ENCODE measurements at regions not wholly inside any gene's neighbourhood (a gene's known extent, or its start where the extent isn't known, plus 50 kb on each side); places are given as distances from the start of the nearest gene placed in this dataset.
"Not testable (repeated sequence)": the region's sequence is repeated elsewhere in the genome, so short reads cannot be mapped to it uniquely, and the experiment has no call there.

DNA sequence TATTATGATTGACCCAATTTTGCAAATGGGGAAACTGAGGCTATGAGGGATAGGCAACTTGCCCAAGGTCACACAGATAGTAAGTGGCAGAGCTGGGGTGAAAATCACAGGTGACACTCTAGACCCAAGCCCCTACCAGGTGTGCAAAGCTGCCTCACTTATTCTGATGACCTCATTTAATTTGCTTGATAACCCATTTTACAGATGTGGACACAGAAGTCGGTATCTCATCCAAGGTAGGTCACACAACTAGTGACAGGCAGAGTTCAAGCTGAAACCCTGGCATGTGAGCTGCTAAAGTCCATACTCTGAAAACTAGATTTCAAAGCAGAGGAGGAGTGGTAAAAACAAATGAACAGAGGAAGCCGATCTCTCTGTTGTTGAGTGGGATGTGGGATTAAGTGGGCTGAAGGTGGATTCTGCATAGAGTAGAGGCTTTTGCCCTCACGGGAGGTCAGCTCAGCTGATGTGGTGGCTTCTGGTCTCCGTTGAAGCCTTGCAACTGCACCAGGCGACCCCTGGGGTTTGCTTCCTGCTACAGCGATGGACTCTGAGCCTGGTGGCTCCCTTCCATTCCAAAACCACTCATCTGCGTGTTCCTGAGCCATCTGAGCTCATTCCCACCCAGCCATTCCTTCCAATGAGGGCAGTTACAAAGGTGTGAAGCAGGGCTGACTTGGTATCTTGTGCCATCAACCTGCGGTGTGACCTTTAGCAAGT is 164.3 kb upstream of the FHL2 start:
- DNase-seq, result no peak

DNA sequence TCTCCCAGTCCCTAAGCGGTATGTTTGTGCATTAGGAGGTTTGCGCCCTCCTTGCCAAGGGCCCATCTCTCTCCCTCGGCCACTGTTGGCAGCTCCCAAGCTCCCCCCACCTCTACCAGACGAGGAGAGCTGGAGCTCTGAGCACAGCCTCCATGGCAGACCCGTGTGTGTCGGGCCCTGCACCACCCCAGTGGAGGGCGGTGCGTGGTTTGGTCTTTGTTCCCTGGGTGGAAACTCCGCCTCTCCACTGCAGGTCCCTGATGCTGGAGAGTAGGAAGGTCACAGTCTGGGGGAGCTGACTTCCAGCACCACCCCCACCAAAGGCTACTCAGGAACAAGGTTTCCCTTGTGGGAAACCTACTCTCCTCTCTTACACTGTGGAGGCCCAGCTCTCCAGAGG is 162.6 kb upstream of the FHL2 start:
- no peak for DNase-seq

DNA sequence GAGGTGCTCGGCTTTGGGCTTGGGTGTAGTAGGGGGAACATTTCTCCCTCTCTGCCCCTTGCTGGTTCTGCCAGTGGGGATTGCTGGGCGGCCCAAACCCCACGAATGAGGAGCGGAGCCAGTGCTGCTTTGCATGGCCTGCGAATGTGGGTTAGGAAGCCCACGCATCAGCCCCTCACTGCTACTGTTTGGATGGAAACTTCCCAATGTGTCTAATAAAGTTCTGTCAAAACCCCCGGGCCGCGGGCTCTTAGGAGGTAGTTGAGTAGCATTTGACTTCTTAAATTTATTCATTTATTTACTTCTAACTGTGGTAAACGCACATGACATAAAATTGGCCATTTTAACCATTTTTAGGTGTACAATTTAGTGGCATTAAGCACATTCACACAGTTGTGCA is 161.3 kb upstream of the FHL2 start:
- DNase-seq, result no peak

DNA sequence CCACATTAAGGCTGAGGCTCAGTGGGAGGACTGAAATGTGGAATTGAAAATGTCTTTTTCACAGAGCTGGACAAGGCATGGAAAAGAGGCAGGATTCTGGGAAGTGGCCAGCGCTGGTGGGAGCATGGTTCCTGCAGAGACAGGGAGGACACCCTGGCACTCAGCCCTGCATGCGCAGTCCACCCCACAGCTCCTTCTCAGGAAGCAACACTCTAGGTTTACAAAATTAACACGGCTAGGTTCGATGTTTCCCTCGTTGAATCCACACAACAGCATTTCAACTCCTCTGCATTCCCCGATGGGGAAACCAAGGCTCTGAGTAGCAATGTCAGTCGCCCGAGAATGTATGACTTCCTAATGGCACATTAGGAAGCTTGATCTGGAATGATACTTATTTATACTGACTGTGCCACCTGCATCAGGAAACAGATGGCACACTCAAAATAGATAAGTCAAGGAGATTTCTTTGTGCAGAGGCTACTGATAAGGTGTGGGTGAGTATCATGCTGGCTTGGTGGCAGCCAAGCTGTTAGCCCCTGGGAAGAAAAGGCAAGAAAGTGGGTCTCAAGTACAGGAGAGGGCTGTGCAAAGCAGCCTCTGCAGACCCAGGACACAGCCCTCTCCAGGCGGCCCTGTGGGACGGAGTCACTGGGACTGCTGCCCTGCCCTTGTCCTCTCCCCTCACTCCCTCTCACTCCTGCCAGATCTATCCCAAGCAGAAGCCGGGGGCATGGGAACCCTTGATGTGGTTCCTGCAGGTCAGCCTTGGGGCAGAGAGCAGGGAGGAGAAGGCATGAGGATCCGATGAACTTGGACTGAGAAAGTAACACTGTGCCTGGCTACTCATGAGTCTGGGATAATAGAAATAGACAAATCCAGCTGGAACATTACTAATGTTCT is 158.4 kb upstream of the FHL2 start:
- DNase-seq, result no peak

DNA sequence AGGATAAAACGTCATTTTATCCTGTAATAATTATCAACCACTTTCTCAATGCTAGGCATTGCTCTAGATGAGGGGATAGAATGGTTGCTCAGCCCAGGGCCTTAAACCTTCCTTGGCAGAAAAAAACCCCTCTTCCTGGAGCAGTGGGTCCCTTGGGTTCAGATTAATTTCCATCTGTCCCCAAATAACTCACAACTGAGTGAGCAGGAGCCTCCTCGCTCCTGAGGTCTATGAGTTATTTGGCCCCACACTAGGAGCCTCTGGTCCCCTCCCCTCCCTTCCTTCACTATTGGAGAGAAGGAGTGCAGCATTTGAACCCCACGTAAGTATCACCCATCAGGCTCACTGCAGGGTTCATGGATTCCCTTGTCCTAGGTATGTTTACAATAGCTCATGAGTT is 157.5 kb upstream of the FHL2 start:
- no peak for DNase-seq

DNA sequence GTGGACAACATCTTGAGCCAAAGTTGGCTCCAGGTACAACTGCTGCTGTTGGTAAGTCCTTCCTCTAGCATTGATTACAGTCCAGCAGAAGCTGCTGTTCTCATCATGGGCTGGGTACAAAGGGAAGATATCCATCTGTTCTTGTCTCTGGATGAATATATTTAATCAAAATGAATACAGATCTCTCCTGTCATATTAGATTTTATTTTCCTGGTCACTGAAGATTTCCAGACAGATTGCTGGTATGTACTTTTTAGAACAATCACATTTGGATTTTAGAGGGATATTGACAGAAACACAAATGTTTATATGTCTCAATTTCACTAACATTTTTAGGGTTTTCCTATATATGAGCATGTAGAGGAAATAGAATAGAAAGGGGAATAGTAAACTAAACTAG is 155.4 kb upstream of the FHL2 start:
- DNase-seq, result no peak

DNA sequence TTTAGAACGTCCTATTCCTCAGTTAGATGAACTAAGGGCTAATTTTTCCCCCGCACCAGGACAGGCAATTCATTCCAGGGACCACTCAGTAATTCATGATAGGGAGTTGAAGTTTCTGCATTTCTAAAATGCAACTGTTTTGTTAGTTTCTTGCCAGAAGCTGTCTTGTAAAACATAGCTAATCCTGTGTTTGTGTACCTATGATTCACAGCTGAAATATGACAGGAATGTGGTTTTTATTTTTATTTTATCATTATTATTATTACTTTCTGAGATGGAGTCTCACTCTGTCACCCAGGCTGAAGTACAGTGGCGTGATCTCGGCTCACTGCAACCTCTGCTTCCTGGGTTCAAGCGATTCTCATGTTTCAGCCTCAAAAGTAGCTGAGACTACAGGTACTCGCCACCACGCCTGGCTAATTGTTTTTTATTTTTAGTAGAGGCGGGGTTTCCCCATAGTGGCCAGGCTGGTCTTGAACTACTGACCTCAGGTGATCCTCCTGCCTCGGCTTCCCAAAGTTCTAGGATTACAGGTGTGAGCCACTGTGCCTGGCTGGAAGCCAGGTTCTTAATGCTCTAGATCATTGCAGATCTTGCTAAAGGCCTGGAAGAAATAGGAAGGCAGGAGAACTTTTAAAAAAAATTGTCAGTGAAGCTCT is 154.8 kb upstream of the FHL2 start:
- DNase-seq, result no peak

DNA sequence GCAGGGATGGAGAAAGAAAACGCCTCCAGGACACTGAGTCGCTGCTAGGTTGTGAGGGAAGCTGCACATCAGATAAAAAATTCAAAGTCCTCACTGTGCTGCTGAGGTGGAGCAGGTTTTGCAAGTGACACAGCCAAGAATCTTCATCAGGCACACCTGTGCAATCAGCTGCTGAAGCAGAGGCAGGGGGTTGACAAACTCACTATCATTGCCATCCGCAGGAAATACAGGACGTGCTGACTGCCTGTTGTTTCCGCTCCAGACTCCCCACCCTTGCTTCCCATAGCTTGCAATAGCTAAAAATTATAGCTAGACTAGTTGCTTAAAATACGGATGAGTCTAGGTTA is 147.8 kb upstream of the FHL2 start:
- no peak for DNase-seq

DNA sequence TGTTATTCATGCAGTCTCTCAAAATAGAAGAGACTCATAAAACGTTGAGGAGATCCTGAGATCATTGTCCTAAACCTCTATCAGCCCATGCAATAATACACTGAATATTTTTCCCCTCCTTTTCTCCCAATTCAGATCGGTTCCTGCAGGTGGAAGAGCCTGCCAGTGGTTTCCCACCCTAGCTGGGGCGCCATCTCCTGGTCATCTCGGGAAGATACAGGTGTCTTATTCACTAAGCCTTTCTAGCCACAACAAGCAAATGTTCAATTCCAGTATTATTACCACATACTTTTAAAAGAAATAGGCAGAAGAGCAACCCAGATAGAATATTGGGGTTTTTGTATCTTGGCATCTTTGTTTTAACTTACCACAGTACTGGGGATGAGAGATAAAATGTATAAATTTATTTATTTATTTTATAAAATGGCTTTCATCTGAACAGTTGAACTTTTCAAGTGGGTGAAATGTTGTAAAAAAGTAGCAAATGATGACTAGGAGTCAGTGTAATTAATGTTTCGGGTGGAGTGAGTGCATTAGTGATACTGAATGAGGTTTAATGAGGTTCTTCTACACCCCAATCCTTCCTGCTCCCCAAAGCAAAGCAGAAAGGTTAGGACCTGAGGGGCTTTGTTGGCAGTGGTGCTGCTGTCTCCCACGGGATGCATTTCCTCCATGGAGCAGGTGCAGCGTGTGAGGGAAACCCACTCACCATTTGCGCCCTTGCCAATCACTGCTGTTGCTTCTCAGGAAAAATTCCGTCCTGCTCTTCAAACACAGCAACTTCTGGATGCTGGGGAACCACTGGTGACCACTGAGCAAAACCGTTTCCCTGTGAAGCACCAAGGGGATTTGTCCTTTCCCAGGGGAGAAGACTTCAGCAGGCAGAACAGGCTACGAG is 147.1 kb upstream of the FHL2 start:
- peak; percentile 80 for DNase-seq

DNA sequence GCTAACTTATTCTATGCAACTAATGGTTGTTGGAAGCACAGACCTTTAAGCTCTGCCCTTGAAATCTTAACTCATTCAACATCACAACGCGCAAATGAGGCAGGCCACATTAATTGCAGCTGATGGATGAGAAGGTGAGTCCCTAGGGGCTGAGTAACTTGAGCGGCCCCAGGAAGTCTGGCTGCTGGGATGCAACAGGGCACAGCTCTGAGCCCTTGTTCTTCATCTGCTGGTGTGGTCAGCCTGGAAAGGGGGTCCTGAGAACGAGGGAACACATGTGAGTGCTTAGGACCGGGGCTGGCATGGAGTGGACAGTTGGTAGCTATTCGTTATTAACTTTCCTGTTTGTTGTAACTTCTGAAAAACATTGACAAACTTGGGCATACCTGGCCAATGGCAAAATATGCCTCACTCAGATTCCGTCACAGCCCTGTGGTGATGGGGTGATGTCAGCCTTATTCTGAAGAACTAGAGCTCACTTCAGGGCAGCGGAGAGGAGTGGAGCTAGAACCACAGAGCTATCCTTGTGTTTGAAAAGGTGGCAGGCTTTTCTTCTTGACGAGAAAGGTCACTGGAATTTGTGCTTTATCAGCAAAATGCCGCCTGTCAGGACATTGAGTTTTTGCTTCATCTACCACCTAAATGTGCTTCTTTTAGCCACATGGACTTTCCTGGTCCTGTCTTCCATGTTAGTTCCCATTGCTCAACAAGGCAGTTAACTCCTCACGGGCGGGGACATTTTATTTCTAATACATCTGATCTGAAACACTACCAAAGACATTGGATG is 145.9 kb upstream of the FHL2 start:
- DNase-seq, result no peak

DNA sequence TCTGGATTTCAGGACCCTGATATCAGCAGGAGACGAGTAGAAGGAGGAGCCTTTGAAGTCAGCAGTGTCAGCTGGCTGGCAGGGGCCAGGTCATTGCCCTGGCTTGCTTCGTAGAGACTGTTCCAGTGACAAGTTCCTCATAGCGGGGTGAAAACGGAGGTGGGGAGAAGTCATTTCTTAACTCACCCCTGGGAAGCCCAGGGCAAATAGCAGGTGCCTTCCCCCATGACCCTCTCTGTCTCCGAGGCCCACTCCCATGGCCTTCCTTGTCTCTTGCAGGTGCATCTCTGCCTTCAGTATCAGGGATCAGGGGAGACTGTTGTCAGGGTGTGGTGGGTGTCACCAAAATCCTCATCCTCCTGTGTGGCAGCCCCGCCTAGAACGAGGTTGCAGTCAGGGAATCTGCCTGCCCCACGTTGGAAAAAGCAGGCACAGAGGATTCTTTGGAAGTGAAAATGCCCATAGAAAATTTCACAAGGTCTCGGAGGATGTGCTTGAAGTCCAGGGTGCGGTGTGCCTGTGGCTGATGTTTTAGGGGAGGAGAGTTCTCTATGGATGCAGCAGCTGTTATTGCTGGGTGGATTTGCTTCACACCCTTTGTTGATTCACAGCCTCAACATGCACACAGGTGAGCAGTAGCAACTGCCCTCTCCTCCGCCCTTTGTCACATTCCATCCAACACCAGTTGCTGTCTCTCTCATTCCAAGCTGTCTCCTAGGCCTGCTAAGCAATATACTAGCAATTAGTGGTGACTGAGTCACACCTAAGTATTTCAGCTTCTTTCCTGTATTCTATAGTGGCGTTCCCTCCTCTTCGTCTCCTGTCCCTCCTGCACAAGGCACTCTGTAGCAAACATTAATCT is 142.6 kb upstream of the FHL2 start:
- no peak for DNase-seq

DNA sequence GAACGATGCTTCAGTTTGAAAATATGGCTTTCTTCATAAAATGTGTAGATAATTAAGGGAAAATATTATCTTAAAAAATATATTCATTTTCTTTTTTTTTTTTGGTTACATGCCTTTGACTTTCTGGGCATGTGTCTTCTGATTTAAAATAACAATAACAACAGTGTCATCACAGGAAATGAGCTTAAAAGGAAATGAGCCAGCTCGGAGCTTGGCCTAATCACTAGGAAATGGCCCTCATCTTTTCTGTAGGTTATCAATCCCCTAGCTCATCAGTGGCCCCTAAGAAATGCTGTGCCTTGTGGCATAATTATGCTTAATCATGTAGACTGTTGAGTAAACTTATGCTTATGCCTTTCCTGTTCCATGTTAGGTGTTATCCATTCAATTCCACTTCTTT is 141.8 kb upstream of the FHL2 start:
- no peak for DNase-seq

DNA sequence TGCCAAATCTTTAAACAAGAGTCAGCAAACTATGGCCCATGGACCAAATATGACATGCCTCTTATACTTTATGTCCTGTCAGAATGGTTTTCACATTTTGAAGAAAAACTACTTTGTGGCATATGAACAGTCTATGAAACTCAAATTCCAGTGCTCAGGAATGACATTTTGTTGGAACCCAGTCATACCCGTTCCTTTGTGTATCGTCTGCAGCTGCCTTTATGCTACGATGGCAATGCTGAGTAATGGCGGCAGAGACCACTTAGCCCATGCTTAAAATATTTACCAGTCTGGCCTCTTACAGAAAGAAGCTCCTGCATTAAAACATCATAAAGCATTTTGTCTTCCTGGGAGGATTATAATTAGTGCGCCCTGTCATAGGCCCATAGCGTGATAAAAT is 140.5 kb upstream of the FHL2 start:
- DNase-seq, result no peak

DNA sequence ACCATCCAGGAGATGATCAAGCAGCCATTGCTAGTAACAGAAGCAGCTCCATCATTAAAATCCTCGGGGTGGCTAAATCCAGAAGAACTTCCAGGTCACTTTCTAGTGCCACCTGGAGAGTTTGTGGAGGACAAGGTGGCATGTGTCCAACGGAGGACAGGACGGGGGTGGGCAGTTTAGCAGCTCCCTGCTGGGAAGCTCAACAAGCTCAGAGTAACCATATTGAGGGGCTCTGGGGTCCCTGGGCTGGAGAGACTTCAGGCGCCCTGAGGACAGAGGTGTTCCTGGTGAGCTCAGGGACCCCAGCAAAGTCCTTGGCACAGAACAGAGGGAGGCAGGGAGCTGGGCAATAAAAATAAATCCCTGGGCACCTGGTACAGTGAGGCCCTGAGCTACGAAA is 140.0 kb upstream of the FHL2 start:
- no peak for DNase-seq

DNA sequence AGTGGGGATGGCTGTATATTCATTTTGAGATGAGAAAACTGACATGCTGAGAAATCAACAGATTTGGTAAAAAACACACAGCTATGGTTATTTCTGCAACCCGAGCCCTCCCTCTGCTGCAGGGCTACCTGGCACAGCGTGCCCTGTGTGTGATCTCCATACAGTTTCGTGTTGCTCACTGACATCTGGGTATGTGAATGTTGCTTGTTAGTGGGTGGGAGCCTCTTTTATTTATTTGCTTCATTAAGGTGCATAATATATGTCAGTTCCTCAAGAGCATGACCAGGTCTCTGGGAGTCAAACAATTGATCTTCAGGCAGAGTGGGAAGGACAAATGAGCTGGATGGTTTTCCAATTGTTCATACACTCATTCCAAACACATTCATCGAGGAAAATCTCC is 139.1 kb upstream of the FHL2 start:
- no peak for DNase-seq

DNA sequence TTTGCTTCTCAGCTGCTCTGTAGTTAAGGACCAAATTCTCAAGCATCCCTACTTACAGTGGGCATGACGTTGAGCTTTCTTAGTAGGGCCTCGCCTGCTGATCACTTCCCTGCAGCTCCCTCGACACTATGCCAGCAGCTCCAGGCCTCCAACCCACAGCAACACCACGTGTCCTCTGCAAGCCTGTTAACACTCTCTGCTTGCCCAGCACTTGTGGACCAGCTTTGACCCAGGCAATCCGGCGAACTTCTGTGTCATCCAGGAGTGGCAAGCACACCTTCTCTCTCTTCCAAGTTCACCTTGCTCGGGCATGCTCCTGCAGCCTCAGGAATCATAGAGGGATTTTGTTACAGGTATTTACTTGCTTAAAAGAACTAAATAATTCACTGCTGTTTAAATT is 138.6 kb upstream of the FHL2 start:
- DNase-seq, result no peak

DNA sequence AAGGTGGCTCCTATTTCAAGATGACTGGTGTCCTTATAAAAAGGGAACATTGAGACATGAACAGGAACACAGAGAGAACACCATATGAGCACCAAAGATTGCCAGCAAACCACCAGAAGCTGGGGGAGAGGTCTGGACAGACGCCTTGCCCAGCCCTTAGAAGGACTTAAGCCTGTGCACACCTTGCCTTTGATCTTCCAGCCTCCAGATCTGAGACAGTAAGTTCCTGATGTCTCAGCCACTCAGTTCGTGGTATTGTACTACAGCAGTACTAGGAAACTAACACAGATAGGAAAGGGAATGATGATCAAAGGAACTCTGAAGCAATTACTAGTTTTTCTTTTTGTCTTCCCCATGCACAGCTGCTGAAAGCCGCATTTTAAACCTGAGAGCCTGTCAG is 137.3 kb upstream of the FHL2 start:
- no peak for DNase-seq

DNA sequence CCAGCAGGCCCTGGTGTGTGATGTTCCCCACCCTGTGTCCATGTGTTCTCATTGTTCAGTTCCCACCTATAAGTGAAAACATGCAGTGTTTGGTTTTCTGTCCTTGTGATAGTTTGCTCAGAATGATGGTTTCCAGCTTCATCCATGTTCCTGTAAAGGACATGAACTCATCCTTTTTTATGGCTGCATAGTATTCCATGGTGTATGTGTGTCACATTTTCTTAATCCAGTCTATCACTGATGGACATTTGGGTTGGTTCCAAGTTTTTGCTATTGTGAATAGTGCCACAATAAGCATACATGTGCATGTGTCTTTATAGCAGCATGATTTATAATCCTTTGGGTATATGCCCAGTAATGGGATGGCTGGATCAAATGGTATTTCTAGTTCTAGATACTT is 130.4 kb upstream of the FHL2 start:
- not testable (repeated sequence) for DNase-seq

DNA sequence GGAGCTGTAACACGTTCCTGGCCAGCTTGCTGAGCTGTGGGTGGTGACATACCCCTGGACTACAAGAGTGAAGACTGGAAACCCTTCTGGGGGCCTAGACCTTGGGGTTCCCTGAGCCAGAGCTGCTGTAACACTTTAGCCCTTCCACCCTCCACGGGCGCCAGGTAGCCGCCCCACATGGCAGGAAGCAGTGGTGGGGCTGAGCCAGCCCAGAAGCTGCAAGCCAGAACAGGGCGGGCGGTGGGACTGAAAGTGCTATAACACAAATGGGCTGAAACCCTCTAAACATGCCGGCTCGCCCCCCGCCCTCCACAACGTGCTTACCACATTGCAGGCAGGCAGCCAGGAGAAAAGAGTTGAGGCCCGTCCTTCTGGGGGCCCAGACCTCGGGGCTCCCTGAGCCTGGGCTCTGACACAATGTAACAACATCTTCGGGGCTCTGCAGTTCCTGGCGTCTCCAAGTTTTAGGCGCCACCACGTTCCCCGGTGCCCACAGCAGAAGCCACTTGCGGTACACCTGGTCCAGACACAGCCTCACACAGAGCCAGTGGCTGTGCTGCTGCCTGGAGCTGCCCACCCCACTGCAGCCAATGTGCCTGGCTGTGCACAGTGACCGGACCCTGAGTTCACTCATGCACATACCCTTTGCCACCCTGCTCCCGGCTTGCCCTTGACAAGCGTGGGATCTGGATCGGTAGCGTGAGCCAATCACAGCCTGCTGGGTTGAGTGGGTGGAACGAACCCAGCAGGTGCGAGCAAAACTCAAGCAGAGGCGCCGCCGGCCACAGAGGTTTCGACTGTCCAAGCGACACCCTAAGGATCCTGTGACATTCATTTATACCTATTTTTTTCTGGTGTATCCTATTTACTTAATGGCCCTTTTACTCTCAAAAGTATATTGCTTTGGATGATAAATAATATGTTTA is 127.4 kb upstream of the FHL2 start:
- DNase-seq, result no peak

DNA sequence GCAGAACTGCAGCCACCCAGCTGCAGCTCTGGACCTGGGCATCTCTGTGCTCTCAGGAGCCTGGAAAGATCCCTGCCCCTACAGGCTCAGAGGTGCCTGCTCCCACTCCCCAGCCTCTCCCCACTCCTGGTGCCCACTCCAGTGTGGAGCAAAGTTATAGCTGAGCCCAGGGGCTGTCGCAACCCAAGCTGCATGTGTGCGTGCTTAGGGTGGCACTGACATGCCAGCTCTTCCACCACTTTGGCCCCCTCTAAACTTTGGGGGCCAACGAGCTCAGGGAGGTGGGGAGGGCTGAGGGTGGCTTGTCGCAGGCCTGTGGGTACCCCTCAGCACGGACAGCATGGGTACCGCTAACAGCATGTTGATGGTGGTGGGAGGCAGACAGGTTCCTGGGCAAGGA is 126.3 kb upstream of the FHL2 start:
- DNase-seq, result no peak

Data from activated CD4-positive, alpha-beta T cell treated with anti-CD3 and anti-CD28 coated beads for 48 hours (primary cell).